Putamen (tissue), 1 donor: ENCODE measurements at regions not wholly inside any gene's neighbourhood (a gene's known extent, or its start where the extent isn't known, plus 50 kb on each side); places are given as distances from the start of the nearest gene placed in this dataset.
"Not testable (repeated sequence)": the region's sequence is repeated elsewhere in the genome, so short reads cannot be mapped to it uniquely, and the experiment has no call there.

ENCODE experiments used
- DNase-seq: peaks from one replicate; pipeline ENCODE4 v3.0.0-alpha.2; 2016; ENCODE audit warnings: low spot score

GRCh38 chr2:111401270-111402140 is 280.8 kb downstream of the BCL2L11 start:
- DNase-seq, result not testable (repeated sequence)

- DNase-seq, result not testable (repeated sequence)
These were observed 281.7 kb downstream of the BCL2L11 start for GRCh38 chr2:111402450-111402849.

- DNase-seq, result not testable (repeated sequence)
These were observed 282.6 kb downstream of the BCL2L11 start for GRCh38 chr2:111403287-111403686.

GRCh38 chr2:111406616-111407015 is 285.9 kb downstream of the BCL2L11 start:
- DNase-seq, result not testable (repeated sequence)

GRCh38 chr2:111407632-111408194 is 287.0 kb downstream of the BCL2L11 start:
- not testable (repeated sequence) for DNase-seq

GRCh38 chr2:111410868-111411406 is 290.2 kb downstream of the BCL2L11 start:
- not testable (repeated sequence) for DNase-seq

GRCh38 chr2:111411867-111412681 is 291.4 kb downstream of the BCL2L11 start:
- not testable (repeated sequence) for DNase-seq

- DNase-seq, result not testable (repeated sequence)
These were observed 292.3 kb downstream of the BCL2L11 start for GRCh38 chr2:111412841-111413650.

- not testable (repeated sequence) for DNase-seq
These were observed 293.2 kb downstream of the BCL2L11 start for GRCh38 chr2:111413950-111414349.

- DNase-seq, result not testable (repeated sequence)
These were observed 295.3 kb downstream of the BCL2L11 start for GRCh38 chr2:111415765-111416743.

- not testable (repeated sequence) for DNase-seq
These were observed 296.3 kb downstream of the BCL2L11 start for GRCh38 chr2:111417026-111417425.

- not testable (repeated sequence) for DNase-seq
These were observed 297.6 kb downstream of the BCL2L11 start for GRCh38 chr2:111418091-111418875.

GRCh38 chr2:111420074-111420473 is 299.4 kb downstream of the BCL2L11 start:
- DNase-seq, result not testable (repeated sequence)

- not testable (repeated sequence) for DNase-seq
These were observed 300.1 kb downstream of the BCL2L11 start for GRCh38 chr2:111420835-111421234.

- DNase-seq, result not testable (repeated sequence)
These were observed 301.2 kb downstream of the BCL2L11 start for GRCh38 chr2:111421949-111422348.

GRCh38 chr2:111422562-111422961 is 301.8 kb downstream of the BCL2L11 start:
- DNase-seq, result not testable (repeated sequence)

- not testable (repeated sequence) for DNase-seq
These were observed 302.5 kb downstream of the BCL2L11 start for GRCh38 chr2:111423184-111423583.

GRCh38 chr2:111424176-111424575 is 303.5 kb downstream of the BCL2L11 start:
- DNase-seq, result not testable (repeated sequence)

- DNase-seq, result not testable (repeated sequence)
These were observed 304.2 kb downstream of the BCL2L11 start for GRCh38 chr2:111424851-111425309.
